HUES64 (cell line): ENCODE measurements at regions not wholly inside any gene's neighbourhood (a gene's known extent, or its start where the extent isn't known, plus 50 kb on each side); places are given as distances from the start of the nearest gene placed in this dataset.

Source experiments
- H3K27ac ChIP-seq: 2 replicates; pipeline ENCODE4 v1.7.0; 2013; ENCODE audit warnings: low read depth, low read length, inconsistent platforms
- H3K27me3 ChIP-seq: 2 replicates; pipeline ENCODE4 v1.6.1; 2013; ENCODE audit warnings: mild to moderate bottlenecking, low read length; ENCODE audit not compliant: insufficient read depth
- H3K36me3 ChIP-seq: 2 replicates; pipeline ENCODE4 v1.6.1; 2013; ENCODE audit warnings: mild to moderate bottlenecking, low read length; ENCODE audit not compliant: insufficient read depth
- H3K4me1 ChIP-seq: 2 replicates; pipeline ENCODE4 v1.6.1; 2013; ENCODE audit warnings: mild to moderate bottlenecking, low read length, moderate library complexity; ENCODE audit not compliant: insufficient read depth
- H3K4me3 ChIP-seq: 2 replicates; pipeline ENCODE4 v1.5.1; 2013; ENCODE audit warnings: mild to moderate bottlenecking, low read length, moderate library complexity
- H3K9ac ChIP-seq: 2 replicates; pipeline ENCODE4 v1.6.1; 2013; ENCODE audit warnings: mild to moderate bottlenecking, low read depth, low read length
- H3K9me3 ChIP-seq: 2 replicates; pipeline ENCODE4 v1.6.1; 2013; ENCODE audit warnings: low read depth, low read length; ENCODE audit not compliant: insufficient read depth
- WGBS: fragments of 150-250, 120-280 bp; methylation state at CpG from one replicate; pipeline ENCODE4 v1.1.7; 2013; ENCODE audit warnings: missing lambda C conversion rate; 5-methylcytosine and 5-hydroxymethylcytosine counted together

DNA sequence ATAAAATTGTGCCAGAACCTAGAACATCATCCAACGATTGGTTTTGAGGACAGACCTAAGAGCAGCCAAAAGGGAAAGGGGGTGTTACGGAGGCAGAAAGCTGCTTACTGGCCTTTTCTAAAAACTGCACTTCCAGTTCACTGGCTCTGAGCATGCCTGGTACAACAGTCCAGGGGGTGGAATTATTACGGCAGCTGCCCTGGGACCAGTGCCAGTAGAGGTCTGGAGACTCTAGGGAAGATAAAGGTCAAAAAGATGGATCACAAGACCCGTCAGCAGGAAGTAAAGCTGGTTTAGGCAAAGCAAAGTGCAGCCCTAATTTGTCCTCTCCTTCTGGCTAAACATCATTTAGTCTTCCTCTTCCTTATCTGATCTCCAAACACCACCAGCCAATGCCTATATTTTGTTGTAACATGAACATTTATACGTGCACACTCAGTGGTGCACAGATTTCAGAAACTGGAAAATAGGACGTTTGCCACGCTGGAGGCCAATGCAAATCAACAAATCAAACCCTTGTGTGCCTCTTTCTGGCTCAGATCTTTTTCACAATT is 216.4 kb upstream of the DPP6 start:
- Histone ChIP-seq H3K9ac (no peak overlapping the region), H3K27ac (no peak overlapping the region), H3K4me3 (no peak overlapping the region), H3K4me1 (no peaks in the 10 kb centered on the region), H3K27me3 (no peaks in the 10 kb centered on the region), H3K9me3 (peaks cover 93% of the 10 kb centered on the region), H3K36me3 (no peaks in the 10 kb centered on the region)
- WGBS, result 69% methylated on average over 7 of the region's 7 CpGs

DNA sequence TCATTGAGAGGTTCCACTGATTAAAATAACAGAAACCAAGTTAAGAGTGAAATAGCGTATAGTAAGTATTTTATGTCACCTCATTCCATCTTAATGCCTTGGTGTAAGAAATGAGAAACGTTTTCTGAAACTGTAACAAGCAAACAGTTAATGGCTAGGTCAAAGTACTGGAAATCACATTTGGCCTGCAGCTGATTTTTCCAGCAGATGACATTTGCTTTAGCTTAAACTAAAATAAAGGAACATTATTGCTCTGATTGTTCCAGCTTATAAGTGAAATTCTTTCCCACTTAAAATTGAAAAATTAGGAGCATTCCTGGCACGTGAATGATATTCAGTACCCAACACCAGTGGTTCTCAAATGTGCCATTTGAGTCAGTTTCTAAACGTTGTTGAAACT is 213.6 kb upstream of the DPP6 start:
- no peak overlapping the region for H3K27ac ChIP-seq
- H3K36me3 ChIP-seq, result no peaks in the 10 kb centered on the region
- no peak overlapping the region for H3K9ac ChIP-seq
- no peak overlapping the region for H3K4me3 ChIP-seq
- peaks cover 92% of the 10 kb centered on the region for H3K9me3 ChIP-seq
- no peaks in the 10 kb centered on the region for H3K4me1 ChIP-seq
- no peaks in the 10 kb centered on the region for H3K27me3 ChIP-seq
- WGBS, result 30% methylated on average over 3 of the region's 4 CpGs

DNA sequence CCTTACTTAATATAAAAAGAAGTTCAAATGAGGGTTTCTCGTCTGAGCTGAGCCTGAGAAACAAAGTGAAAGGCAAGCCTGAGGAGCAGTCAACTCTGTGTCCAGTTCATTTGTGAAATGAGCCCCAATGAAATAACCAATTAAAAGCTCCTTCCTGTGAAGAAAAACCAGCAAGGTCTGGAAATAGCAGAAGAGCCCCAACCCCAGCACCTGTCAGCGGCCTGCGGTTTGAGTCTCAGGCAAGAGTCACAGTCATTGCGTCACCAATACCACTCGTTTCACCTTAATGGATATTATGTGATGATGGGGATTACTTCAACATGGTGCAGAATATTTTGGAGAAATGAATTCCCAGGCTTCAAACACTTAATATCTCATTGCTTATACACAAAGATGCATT is 211.3 kb upstream of the DPP6 start:
- no peaks in the 10 kb centered on the region for H3K4me1 ChIP-seq
- H3K4me3 ChIP-seq, result no peak overlapping the region
- H3K36me3 ChIP-seq, result no peaks in the 10 kb centered on the region
- no peak overlapping the region for H3K27ac ChIP-seq
- H3K27me3 ChIP-seq, result no peaks in the 10 kb centered on the region
- WGBS, result 92% methylated on average over 5 of the region's 5 CpGs
- peaks cover 89% of the 10 kb centered on the region for H3K9me3 ChIP-seq
- no peak overlapping the region for H3K9ac ChIP-seq

DNA sequence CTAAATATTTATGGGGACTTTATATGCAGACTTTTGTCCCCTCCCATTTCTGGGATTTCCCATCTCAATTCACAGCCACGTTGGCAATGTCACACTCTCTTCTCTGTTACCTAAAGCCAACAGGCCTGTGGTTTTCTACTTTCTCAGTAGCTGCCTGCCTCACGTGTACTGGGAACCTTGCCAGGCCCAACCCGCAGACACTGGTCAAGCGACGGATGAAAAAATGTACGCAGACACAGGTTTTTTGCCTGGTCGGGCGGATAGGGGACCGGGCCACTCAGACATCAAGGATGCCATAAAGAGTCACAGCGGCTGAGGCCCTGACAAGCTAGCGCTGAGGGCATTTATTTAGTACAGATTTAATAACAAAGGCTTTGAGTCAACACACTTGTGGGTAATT is 204.4 kb upstream of the DPP6 start:
- Histone ChIP-seq H3K4me3 (no peak overlapping the region), H3K27me3 (no peaks in the 10 kb centered on the region), H3K36me3 (no peaks in the 10 kb centered on the region), H3K9me3 (peaks cover 75% of the 10 kb centered on the region), H3K27ac (no peak overlapping the region), H3K9ac (no peak overlapping the region), H3K4me1 (no peaks in the 10 kb centered on the region)
- WGBS, result 81% methylated on average over 11 of the region's 11 CpGs

DNA sequence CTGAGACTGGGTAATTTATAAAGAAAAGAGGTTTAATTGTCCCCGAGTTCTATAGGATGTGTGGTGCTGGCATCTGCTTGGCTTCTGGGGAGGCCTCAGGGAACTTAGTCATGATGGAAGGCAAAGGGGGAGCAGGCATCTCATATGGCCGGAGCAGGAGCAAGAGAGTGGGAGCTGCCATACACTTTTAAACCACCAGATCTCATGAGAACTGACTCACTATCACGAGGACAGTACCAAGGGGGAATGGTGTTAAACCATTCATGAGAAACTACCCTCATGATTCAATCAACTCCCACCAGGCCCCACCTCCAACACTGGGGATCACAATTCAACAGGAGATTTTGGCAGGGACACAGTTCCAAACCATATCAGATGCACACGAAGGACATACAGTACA is 199.9 kb upstream of the DPP6 start:
- no peaks in the 10 kb centered on the region for H3K27me3 ChIP-seq
- H3K36me3 ChIP-seq, result no peaks in the 10 kb centered on the region
- no peak overlapping the region for H3K4me3 ChIP-seq
- 72% methylated on average over 4 of the region's 4 CpGs for WGBS
- peaks cover 70% of the 10 kb centered on the region for H3K9me3 ChIP-seq
- H3K27ac ChIP-seq, result no peak overlapping the region
- no peaks in the 10 kb centered on the region for H3K4me1 ChIP-seq
- H3K9ac ChIP-seq, result no peak overlapping the region

DNA sequence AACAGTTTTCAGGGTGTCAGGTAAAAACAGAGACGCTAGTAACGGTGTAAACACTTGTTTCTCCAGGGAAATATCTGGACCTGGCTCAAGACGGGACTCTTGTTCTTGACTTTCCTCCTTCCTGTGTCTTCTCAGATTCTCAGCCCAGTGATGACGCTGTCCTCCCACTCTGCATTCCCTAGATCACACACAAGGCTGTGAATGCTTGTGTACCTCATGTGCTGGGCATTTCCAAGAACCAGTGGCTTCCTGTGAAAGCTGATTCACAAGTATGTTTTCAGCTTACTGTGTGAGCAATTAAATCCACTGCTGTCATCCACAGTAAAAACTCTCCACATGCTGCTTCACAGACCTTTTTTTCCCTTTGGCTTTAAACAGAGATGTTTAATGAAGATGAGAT is 193.8 kb upstream of the DPP6 start:
- Histone ChIP-seq H3K4me3 (no peak overlapping the region), H3K9me3 (peaks cover 74% of the 10 kb centered on the region), H3K27ac (no peak overlapping the region), H3K9ac (no peak overlapping the region), H3K36me3 (no peaks in the 10 kb centered on the region), H3K4me1 (no peaks in the 10 kb centered on the region), H3K27me3 (no peaks in the 10 kb centered on the region)
- WGBS, result 55% methylated on average over 4 of the region's 4 CpGs

DNA sequence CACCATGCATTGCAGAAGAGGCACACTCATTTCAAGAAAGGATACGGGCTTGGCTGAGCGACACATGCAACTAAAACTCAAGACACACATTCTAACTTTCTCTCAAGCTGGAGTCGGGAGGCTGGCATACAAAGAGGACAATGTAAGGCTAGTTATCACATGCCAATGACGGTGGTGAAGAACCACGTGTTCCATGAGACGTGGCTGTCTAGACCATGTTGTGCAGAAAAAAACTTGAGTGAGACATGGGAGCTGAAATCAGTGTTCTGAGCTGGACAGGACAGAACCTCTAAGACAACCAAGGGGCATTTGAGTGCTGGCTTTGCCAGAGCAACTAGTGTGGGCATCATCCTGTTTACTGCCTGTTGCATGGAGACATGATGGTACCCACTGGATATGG is 193.0 kb upstream of the DPP6 start:
- 77% methylated on average over 6 of the region's 6 CpGs for WGBS
- Histone ChIP-seq H3K9me3 (peaks cover 79% of the 10 kb centered on the region), H3K27me3 (no peaks in the 10 kb centered on the region), H3K36me3 (no peaks in the 10 kb centered on the region), H3K9ac (no peak overlapping the region), H3K4me3 (no peak overlapping the region), H3K27ac (no peak overlapping the region), H3K4me1 (no peaks in the 10 kb centered on the region)

DNA sequence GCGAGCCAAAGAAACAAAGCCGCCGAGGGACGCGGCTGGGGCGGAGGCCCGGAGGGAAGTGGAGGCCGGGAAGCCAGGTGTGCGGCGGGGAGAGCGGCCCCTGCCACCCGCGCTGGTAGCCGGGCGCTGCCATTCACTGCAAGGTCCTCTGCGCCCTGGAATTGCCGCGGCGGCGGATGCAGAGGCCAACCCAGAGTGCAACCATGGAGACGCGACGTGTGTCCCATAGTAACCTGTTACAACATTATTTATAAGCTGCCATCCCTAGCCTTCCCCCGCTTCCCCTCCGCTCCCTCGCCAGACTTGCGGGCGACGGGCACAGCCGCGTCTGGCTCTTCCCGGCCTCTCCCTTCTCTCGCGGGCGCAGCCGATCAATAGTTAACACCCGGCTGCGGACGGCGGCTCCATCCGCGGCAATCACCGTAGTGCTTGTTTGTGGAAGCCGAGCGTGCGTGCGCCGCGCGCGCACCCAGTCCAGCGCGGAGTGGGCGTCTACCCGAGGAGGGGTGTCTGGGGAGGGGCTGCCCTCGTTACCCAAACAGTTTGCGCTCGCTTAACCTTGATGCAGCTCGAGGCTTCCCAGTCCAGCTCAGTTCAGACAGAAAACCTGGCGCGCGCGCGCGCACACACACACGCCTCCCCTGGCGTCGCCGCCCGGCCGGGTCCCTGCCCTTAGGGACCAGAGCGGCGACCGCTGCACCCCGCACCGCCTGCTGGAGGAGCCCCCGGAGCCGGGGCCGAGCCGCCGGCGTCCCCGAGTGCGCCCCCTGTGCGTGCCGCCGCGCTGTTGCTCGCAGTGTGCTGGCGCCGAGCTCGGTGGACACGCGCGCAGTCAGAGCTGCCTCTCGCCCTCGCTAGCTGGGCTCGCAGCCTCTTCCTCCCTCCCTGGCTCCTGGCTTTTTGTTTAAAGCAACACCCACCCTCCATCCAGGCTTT is 165.4 kb upstream of the DPP6 start:
- H3K9me3 ChIP-seq, result peaks cover 37% of the 10 kb centered on the region
- no peaks in the 10 kb centered on the region for H3K36me3 ChIP-seq
- H3K4me1 ChIP-seq, result no peaks in the 10 kb centered on the region
- peaks cover 55% of the 10 kb centered on the region for H3K27me3 ChIP-seq
- H3K9ac ChIP-seq, result no peak overlapping the region
- 93% methylated on average over 98 of the region's 98 CpGs for WGBS
- no peak overlapping the region for H3K27ac ChIP-seq
- H3K4me3 ChIP-seq, result peak overlapping the region; percentile 53

DNA sequence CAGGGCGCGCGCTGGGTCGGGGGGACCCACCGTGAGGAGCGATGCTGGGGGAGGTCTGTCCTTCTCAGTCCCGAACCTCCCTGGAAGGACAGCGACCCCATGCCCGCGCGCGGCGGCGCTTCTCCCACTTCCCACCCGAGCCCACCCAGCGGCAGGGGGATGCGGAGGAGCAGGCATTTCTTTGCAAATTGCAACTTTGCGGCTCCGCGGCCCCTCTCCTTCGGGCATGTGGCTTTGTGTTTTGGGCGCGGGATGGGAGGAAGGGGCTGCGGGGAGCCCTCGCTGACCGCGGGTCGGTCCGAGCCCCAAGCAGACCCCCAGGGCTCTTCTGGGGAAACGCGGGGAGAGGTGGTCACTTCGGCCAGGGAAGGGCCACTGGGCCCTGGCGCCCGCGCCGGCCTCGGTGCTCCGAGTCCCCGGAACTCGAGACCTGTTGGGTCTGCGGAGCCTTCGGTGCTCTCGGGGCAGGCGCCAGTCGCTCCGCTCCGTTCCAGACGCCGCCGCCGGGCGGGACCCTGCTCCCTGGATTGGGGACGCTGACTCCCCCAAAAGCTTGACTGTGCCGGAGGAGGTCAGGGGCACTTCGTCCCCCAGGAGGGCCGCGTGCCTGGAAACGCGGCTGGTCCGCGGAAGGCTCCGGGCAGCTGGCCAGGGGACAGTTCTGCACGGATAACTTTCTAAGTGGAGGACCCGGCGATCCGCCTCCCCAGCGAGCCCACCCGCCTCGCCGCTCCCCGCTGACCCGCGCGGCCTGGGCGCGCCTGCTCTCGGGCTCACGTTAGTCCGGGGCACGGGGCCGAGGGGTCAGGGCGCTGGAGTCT is 164.2 kb upstream of the DPP6 start:
- H3K4me1 ChIP-seq, result no peaks in the 10 kb centered on the region
- no peak overlapping the region for H3K9ac ChIP-seq
- H3K36me3 ChIP-seq, result no peaks in the 10 kb centered on the region
- 93% methylated on average over 82 of the region's 82 CpGs for WGBS
- H3K4me3 ChIP-seq, result peak overlapping the region; percentile 53
- H3K27me3 ChIP-seq, result peaks cover 55% of the 10 kb centered on the region
- peaks cover 35% of the 10 kb centered on the region for H3K9me3 ChIP-seq
- H3K27ac ChIP-seq, result no peak overlapping the region

DNA sequence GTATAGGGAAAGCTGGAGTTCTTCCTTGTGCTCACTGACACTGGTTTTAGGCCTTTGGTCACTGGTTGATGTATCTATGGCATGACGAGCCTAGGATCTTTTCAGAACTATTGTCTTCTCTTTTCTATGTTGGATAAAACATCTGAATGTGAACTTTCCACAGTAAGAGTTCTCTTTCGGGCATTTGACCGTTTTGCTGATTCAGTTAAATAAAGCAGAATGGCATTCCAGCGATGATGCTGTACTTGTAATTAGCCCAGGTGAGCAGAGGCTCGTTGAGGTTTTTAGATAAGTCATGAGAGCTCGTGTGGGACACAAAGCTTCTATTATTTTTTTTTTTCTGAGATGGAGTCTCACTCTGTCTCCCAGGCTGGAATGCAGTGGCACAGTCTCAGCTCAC is 160.2 kb upstream of the DPP6 start:
- Histone ChIP-seq H3K4me3 (no peak overlapping the region), H3K27ac (no peak overlapping the region), H3K4me1 (no peaks in the 10 kb centered on the region), H3K36me3 (no peaks in the 10 kb centered on the region), H3K9me3 (peaks cover 63% of the 10 kb centered on the region), H3K27me3 (peaks cover 34% of the 10 kb centered on the region), H3K9ac (no peak overlapping the region)
- 82% methylated on average over 6 of the region's 6 CpGs for WGBS

DNA sequence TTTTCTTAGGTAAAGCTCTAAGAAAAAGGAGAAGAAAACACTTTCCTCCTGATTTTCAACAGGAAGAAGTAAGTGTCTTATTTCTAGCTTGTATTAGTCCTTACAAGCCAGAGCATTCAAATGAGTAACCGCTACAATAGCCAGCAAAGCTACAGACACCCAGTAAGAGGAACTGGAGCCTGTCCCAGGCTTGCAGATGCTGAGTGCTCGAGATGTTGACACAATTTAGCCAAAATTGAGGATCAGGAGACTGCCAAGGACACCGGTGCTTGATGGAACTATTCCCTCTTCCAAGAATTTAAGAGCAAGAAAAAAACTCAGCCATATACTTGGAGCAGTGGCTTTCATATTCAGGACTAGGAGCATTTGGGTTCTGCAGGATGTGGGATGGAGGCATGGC is 149.3 kb upstream of the DPP6 start:
- H3K9ac ChIP-seq, result no peak overlapping the region
- WGBS, result 65% methylated on average over 3 of the region's 3 CpGs
- peaks cover 88% of the 10 kb centered on the region for H3K9me3 ChIP-seq
- H3K27me3 ChIP-seq, result no peaks in the 10 kb centered on the region
- no peaks in the 10 kb centered on the region for H3K4me1 ChIP-seq
- no peak overlapping the region for H3K27ac ChIP-seq
- no peak overlapping the region for H3K4me3 ChIP-seq
- H3K36me3 ChIP-seq, result no peaks in the 10 kb centered on the region
